H1 (cell line): ENCODE measurements at regions not wholly inside any gene's neighbourhood (a gene's known extent, or its start where the extent isn't known, plus 50 kb on each side); places are given as distances from the start of the nearest gene placed in this dataset.

ENCODE experiments used
- CTCF ChIA-PET: fragments of 300-600 bp; sonication (Branson Sonifier 250); formaldehyde crosslinking; loops from one replicate; lab custom pipeline; 2021; ENCODE audit not compliant: partially characterized antibody; lab: Charles Lee
- POLR2A ChIA-PET: fragments of 300-600 bp; sonication (Branson Sonifier 250); formaldehyde crosslinking; loops from one replicate; lab custom pipeline; 2021; ENCODE audit warnings: inconsistent platforms; ENCODE audit not compliant: partially characterized antibody; lab: Charles Lee
- DNase-seq, 2 experiments: peaks; one replicate each; pipeline versions ENCODE4 v3.0.0 to v3.0.0-alpha.2; 2010 to 2022; ENCODE audit warnings: low spot score in 2 of 2, low read depth in 1 of 2, mixed read lengths in 1 of 2
- FAIRE-seq: peaks from 2 replicates; lab custom pipeline; 2011; peaks lifted over from hg19 to GRCh38; lab: Jason Lieb, UNC
- H2AFZ ChIP-seq: 2 replicates; pipeline ENCODE4 v1.8.1; 2012; ENCODE audit warnings: low read length, inconsistent platforms
- H2AK5ac ChIP-seq: 2 replicates; pipeline ENCODE4 v1.6.1; 2013; ENCODE audit warnings: low read depth, low read length
- H2BK120ac ChIP-seq: replicated peaks from 2 replicates; pipeline ENCODE3; 2013; ENCODE audit warnings: low read depth, low read length, inconsistent platforms
- H2BK12ac ChIP-seq: 2 replicates; pipeline ENCODE4 v1.6.1; 2013; ENCODE audit warnings: low read depth, low read length
- H2BK15ac ChIP-seq: 2 replicates; pipeline ENCODE4 v1.6.1; 2013; ENCODE audit warnings: low read length
- H2BK20ac ChIP-seq: 2 replicates; pipeline ENCODE4 v1.6.1; 2013; ENCODE audit warnings: low read length
- H2BK5ac ChIP-seq: 2 replicates; pipeline ENCODE4 v1.6.1; 2013; ENCODE audit warnings: low read depth, low read length
- H3K14ac ChIP-seq: 2 replicates; pipeline ENCODE4 v1.6.1; 2013; ENCODE audit warnings: inconsistent platforms; ENCODE audit not compliant: insufficient read length
- H3K18ac ChIP-seq: 2 replicates; pipeline ENCODE4 v1.6.1; 2013; ENCODE audit warnings: low read length; ENCODE audit errors: extremely low read depth
- H3K23ac ChIP-seq: 2 replicates; pipeline ENCODE4 v1.6.1; 2013; ENCODE audit warnings: inconsistent platforms; ENCODE audit not compliant: insufficient read length
- H3K23me2 ChIP-seq: 2 replicates; pipeline ENCODE4 v1.6.1; 2013; ENCODE audit warnings: low read depth, low read length
- H3K27ac ChIP-seq: 2 replicates; pipeline ENCODE4 v1.6.1; 2011; ENCODE audit warnings: low read depth, low read length, inconsistent platforms
- H3K27me3 ChIP-seq, 4 experiments: replicated peaks in 1 of 4; 1 replicate in 1 of 4; 2 replicates in 3 of 4; pipeline versions ENCODE4 v1.6.1 to v1.8.1; 2011 to 2013; ENCODE audit warnings: low read length in 3 of 4, mild to moderate bottlenecking in 3 of 4, inconsistent platforms in 2 of 4, mixed read lengths in 2 of 4, moderate library complexity in 1 of 4; ENCODE audit not compliant: control insufficient read depth in 3 of 4, insufficient read depth in 3 of 4; ENCODE audit errors: extremely low read depth in 1 of 4
- H3K36me3 ChIP-seq, 4 experiments: 2 replicates each; pipeline versions ENCODE4 v1.6.1 to v1.8.1; 2011 to 2013; ENCODE audit warnings: mild to moderate bottlenecking in 4 of 4, low read length in 3 of 4, moderate library complexity in 2 of 4, control low read depth in 1 of 4, inconsistent platforms in 1 of 4; ENCODE audit not compliant: insufficient read depth in 4 of 4, control insufficient read depth in 2 of 4
- H3K4ac ChIP-seq: replicated peaks from 2 replicates; pipeline ENCODE3; 2013; ENCODE audit warnings: low read length, low read depth, mixed read lengths, inconsistent platforms; ENCODE audit not compliant: insufficient read length
- H3K4me1 ChIP-seq, 4 experiments: replicated peaks in 1 of 4; 1 replicate in 1 of 4; 2 replicates in 3 of 4; pipeline versions ENCODE4 v1.6.1 to v1.8.1; 2011 to 2013; ENCODE audit warnings: low read length in 3 of 4, inconsistent platforms in 2 of 4, mixed read lengths in 1 of 4; ENCODE audit not compliant: insufficient read depth in 4 of 4, control insufficient read depth in 3 of 4
- H3K4me2 ChIP-seq, 2 experiments: 2 replicates each; pipeline versions ENCODE4 v1.6.1 to v1.8.1; 2011 to 2013; ENCODE audit warnings: low read depth in 2 of 2, low read length in 2 of 2, control low read depth in 1 of 2, inconsistent platforms in 1 of 2, mild to moderate bottlenecking in 1 of 2; ENCODE audit not compliant: insufficient read depth in 1 of 2
- H3K4me3 ChIP-seq, 4 experiments: fragments of 200-600, 300-600 bp in 1 of 4; sonication (generic), shearing (Covaris generic), sonication (Bioruptor Twin) in 1 of 4; 2 replicates each; pipeline versions ENCODE4 v1.5.1 to v1.8.1; 2011 to 2016; ENCODE audit warnings: low read length in 4 of 4, low read depth in 3 of 4, control low read depth in 2 of 4, inconsistent platforms in 2 of 4, mild to moderate bottlenecking in 2 of 4, mixed read lengths in 1 of 4, moderate library complexity in 1 of 4; ENCODE audit not compliant: insufficient read depth in 2 of 4; ENCODE audit errors: extremely low read depth in 1 of 4
- H3K56ac ChIP-seq: replicated peaks from 2 replicates; pipeline ENCODE3; 2013; ENCODE audit warnings: low read depth, mild to moderate bottlenecking, mixed read lengths, low read length, inconsistent platforms; ENCODE audit not compliant: insufficient read length
- H3K79me1 ChIP-seq: 2 replicates; pipeline ENCODE4 v1.6.1; 2013; ENCODE audit warnings: low read depth, low read length, control low read depth
- H3K79me2 ChIP-seq, 2 experiments: 2 replicates each; pipeline versions ENCODE4 v1.6.1 to v1.8.1; 2012 to 2013; ENCODE audit warnings: low read length in 2 of 2, mild to moderate bottlenecking in 2 of 2, inconsistent platforms in 1 of 2; ENCODE audit not compliant: insufficient read depth in 2 of 2, control insufficient read depth in 1 of 2
- H3K9ac ChIP-seq, 4 experiments: replicated peaks in 1 of 4; 1 replicate in 1 of 4; 2 replicates in 3 of 4; pipeline versions ENCODE4 v1.6.1 to v1.8.1; 2011 to 2013; ENCODE audit warnings: low read depth in 3 of 4, low read length in 3 of 4, control low read depth in 2 of 4, mild to moderate bottlenecking in 2 of 4, moderate library complexity in 2 of 4, inconsistent platforms in 1 of 4; ENCODE audit errors: extremely low read depth in 1 of 4
- H3K9me3 ChIP-seq, 2 experiments: 2 replicates each; pipeline versions ENCODE4 v1.6.1 to v1.8.1; 2012 to 2013; ENCODE audit warnings: mild to moderate bottlenecking in 2 of 2, moderate library complexity in 2 of 2, control low read depth in 1 of 2, inconsistent platforms in 1 of 2, low read depth in 1 of 2, low read length in 1 of 2, mixed read lengths in 1 of 2; ENCODE audit not compliant: insufficient read depth in 2 of 2
- H4K20me1 ChIP-seq, 2 experiments: replicated peaks in 1 of 2; 2 replicates each; pipeline versions ENCODE3 to v1.8.1; 2011 to 2013; ENCODE audit warnings: inconsistent platforms in 2 of 2, low read length in 2 of 2, mild to moderate bottlenecking in 1 of 2; ENCODE audit not compliant: insufficient read depth in 2 of 2, control insufficient read depth in 1 of 2
- H4K5ac ChIP-seq: 2 replicates; pipeline ENCODE4 v1.6.1; 2013; ENCODE audit warnings: low read length, low read depth, mixed read lengths, inconsistent platforms; ENCODE audit not compliant: insufficient read length
- H4K8ac ChIP-seq: 2 replicates; pipeline ENCODE4 v1.8.0; 2013; ENCODE audit warnings: mild to moderate bottlenecking, moderate library complexity, low read length, inconsistent platforms; ENCODE audit not compliant: insufficient read depth; ENCODE audit errors: extremely low read depth
- H4K91ac ChIP-seq: replicated peaks from 2 replicates; pipeline ENCODE3; 2013; ENCODE audit warnings: low read length, mixed read lengths, inconsistent platforms; ENCODE audit not compliant: insufficient read length
- ASH2L ChIP-seq: fragments of 200-600, 300-600 bp; sonication (generic); IDR thresholded peaks from one replicate; pipeline ENCODE4 v1.7.1; 2017; ENCODE audit warnings: low read length
- KDM5A ChIP-seq: fragments of 200-600 bp; IDR thresholded peaks from 2 replicates; pipeline ENCODE4 v1.7.1; 2012; ENCODE audit warnings: mild to moderate bottlenecking, low read length, inconsistent platforms, mixed read lengths
- RAD21 ChIP-seq, 2 experiments: IDR thresholded peaks in 1 of 2; conservative IDR thresholded peaks in 1 of 2; 2 replicates each; pipeline ENCODE4 v1.6.1; 2011; ENCODE audit warnings: low read depth in 2 of 2, low read length in 2 of 2, improper control_type of control experiment in 1 of 2, inconsistent platforms in 1 of 2, mild to moderate bottlenecking in 1 of 2, moderate library complexity in 1 of 2
- WGBS, 2 experiments: shearing (Covaris generic) in 1 of 2; methylation state at CpG; one replicate each; pipeline versions ENCODE4 v1.1.6 to v1.1.7; 2013 to 2015; ENCODE audit warnings: low lambda C conversion rate in 2 of 2, mixed read lengths in 2 of 2, inconsistent platforms in 1 of 2, low coverage in 1 of 2, missing lambda C conversion rate in 1 of 2; ENCODE audit not compliant: insufficient replicate concordance in 2 of 2, insufficient coverage in 1 of 2, insufficient read length in 1 of 2; ENCODE audit errors: extremely low coverage in 1 of 2, missing lambda C conversion rate in 1 of 2; 5-methylcytosine and 5-hydroxymethylcytosine counted together

GRCh38 chr1:83022206-83022605 lies 976.7 kb downstream of the TTLL7 start (continued):
- TF ChIP-seq KDM5A, result no peak

- H2BK15ac ChIP-seq, result no peak overlapping the region
- peaks cover 0 to 4% of the 10 kb centered on the region in 2 experiments; a peak in 2 of 4 replicates for H3K9me3 ChIP-seq
- no peak overlapping the region for H4K8ac ChIP-seq
- no peak overlapping the region for H3K9ac ChIP-seq
- H3K27ac ChIP-seq, result no peak overlapping the region
- H3K23ac ChIP-seq, result no peak overlapping the region
- FAIRE-seq (no peak), DNase-seq (no peak)
- H2BK20ac ChIP-seq, result no peak overlapping the region
- H2AK5ac ChIP-seq, result no peak overlapping the region
- H3K36me3 ChIP-seq, result peaks cover 0 to 3% (median 0%) of the 10 kb centered on the region in 4 experiments; a peak in 3 of 8 replicates
- no peak overlapping the region for H2AFZ ChIP-seq
- H3K27me3 ChIP-seq, result no peaks in the 10 kb centered on the region
- H3K4me3 ChIP-seq, result no peak overlapping the region
- no peaks in the 10 kb centered on the region for H4K20me1 ChIP-seq
- no peak overlapping the region for H3K14ac ChIP-seq
- TF ChIP-seq RAD21 (IDR thresholded peaks at IDR 0.05 in 1 of 2, conservative IDR thresholded peaks at IDR 0.05 in 1 of 2; ENCODE audit: low read depth in 2 of 2, low read length in 2 of 2) (no peak), ASH2L (no peak)
- no peak overlapping the region for H3K56ac ChIP-seq
- no peak overlapping the region for H4K91ac ChIP-seq
- H3K18ac ChIP-seq, result no peak overlapping the region
- H3K4me2 ChIP-seq, result no peak overlapping the region
- no peak overlapping the region for H2BK120ac ChIP-seq
- H3K4me1 ChIP-seq, result no peaks in the 10 kb centered on the region
- no peak overlapping the region for H2BK12ac ChIP-seq
- no peaks in the 10 kb centered on the region for H3K79me1 ChIP-seq
- H4K5ac ChIP-seq, result no peak overlapping the region
- POLR2A ChIA-PET, result no interaction called here
- CTCF ChIA-PET, result no interaction called here
- no peak overlapping the region for H3K4ac ChIP-seq
- H2BK5ac ChIP-seq, result no peak overlapping the region
- H3K23me2 ChIP-seq, result no peaks in the 10 kb centered on the region
- WGBS, 2 experiments, result 93% methylated on average over 4 of the region's 4 CpGs; no CpG with 5 or more reads in 1 of the 2 experiments
- H3K79me2 ChIP-seq, result no peaks in the 10 kb centered on the region
Measured at GRCh38 chr1:83017701-83018100, 981.2 kb downstream of the TTLL7 start.
